Body of pancreas (tissue), 4 donors: ENCODE measurements at regions not wholly inside any gene's neighbourhood (a gene's known extent, or its start where the extent isn't known, plus 50 kb on each side); places are given as distances from the start of the nearest gene placed in this dataset.

Experiments used
- POLR2A ChIP-seq, 3 donors: fragments of 450-650 bp; IDR thresholded peaks; one replicate each; pipeline ENCODE4 v1.6.1; 2016; ENCODE audit warnings: antibody characterized with exemption in 3 of 3, mild to moderate bottlenecking in 2 of 3
- TF ChIP-seq, protein P1 (sequence below), 7 experiments: fragments of 450-650 bp in 4 of 7; fragments of 200-600 bp in 3 of 7; sonication (generic) in 3 of 7; IDR thresholded peaks; one replicate each; pipeline ENCODE4 v1.5.1; 2016 to 2019; ENCODE audit warnings: antibody characterized with exemption in 7 of 7

DNA sequence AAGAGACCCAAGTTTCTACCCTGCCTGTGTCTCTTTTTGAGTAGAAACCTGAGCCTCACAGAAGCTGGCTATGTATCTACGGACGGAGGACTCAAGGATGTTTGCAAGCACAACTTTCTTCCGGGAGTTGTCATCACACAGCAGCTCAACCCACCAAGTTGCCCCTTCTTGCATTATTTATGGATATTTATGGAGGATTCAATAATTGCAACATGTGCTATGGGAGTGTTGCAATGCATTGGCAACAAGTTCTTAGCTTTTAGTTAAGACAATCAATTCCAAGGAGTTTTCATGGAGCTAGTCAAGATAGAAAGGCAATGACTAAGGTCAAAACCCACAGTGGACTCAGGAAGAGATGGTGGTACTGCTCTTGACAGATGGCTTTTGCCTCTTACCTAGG lies 336.9 kb downstream of the ENC1 start:
- TF ChIP-seq, protein P1, sequence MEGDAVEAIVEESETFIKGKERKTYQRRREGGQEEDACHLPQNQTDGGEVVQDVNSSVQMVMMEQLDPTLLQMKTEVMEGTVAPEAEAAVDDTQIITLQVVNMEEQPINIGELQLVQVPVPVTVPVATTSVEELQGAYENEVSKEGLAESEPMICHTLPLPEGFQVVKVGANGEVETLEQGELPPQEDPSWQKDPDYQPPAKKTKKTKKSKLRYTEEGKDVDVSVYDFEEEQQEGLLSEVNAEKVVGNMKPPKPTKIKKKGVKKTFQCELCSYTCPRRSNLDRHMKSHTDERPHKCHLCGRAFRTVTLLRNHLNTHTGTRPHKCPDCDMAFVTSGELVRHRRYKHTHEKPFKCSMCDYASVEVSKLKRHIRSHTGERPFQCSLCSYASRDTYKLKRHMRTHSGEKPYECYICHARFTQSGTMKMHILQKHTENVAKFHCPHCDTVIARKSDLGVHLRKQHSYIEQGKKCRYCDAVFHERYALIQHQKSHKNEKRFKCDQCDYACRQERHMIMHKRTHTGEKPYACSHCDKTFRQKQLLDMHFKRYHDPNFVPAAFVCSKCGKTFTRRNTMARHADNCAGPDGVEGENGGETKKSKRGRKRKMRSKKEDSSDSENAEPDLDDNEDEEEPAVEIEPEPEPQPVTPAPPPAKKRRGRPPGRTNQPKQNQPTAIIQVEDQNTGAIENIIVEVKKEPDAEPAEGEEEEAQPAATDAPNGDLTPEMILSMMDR (IDR thresholded peaks at IDR 0.05), result no peak
- no peak for TF ChIP-seq POLR2A (IDR thresholded peaks at IDR 0.05)
